Parathyroid adenoma (tissue), 2 donors: ENCODE measurements at regions not wholly inside any gene's neighbourhood (a gene's known extent, or its start where the extent isn't known, plus 50 kb on each side); places are given as distances from the start of the nearest gene placed in this dataset.
"Not testable (repeated sequence)": the region's sequence is repeated elsewhere in the genome, so short reads cannot be mapped to it uniquely, and the experiment has no call there.

Experiments
- H2AFZ ChIP-seq: fragments of 300-600 bp; sonication (generic); one replicate; pipeline ENCODE4 v1.7.0; 2017; ENCODE audit warnings: antibody characterized with exemption, mild to moderate bottlenecking
- H3K27ac ChIP-seq: fragments of 300-600 bp; sonication (generic); one replicate; pipeline ENCODE4 v1.7.0; 2017
- H3K27me3 ChIP-seq: fragments of 300-600 bp; sonication (generic); one replicate; pipeline ENCODE4 v1.7.0; 2017; ENCODE audit warnings: low read length; ENCODE audit not compliant: control insufficient read depth, insufficient read depth
- H3K36me3 ChIP-seq: fragments of 300-600 bp; sonication (generic); one replicate; pipeline ENCODE4 v1.7.0; 2017; ENCODE audit warnings: low read length; ENCODE audit not compliant: control insufficient read depth, insufficient read depth
- H3K4me1 ChIP-seq: fragments of 300-600 bp; sonication (generic); one replicate; pipeline ENCODE4 v1.7.0; 2017; ENCODE audit warnings: control low read depth
- H3K4me2 ChIP-seq: fragments of 300-600 bp; sonication (generic); one replicate; pipeline ENCODE4 v1.7.0; 2017; ENCODE audit warnings: low read length
- H3K4me3 ChIP-seq: fragments of 300-600 bp; sonication (generic); one replicate; pipeline ENCODE4 v1.7.0; 2017; ENCODE audit warnings: low read depth, low read length
- H3K79me2 ChIP-seq: fragments of 300-600 bp; sonication (generic); one replicate; pipeline ENCODE4 v1.7.0; 2017; ENCODE audit warnings: control low read depth
- H3K9ac ChIP-seq: fragments of 300-600 bp; sonication (generic); one replicate; pipeline ENCODE4 v1.7.0; 2017; ENCODE audit warnings: mild to moderate bottlenecking
- H3K9me3 ChIP-seq: fragments of 300-600 bp; sonication (generic); one replicate; pipeline ENCODE4 v1.7.0; 2017; ENCODE audit warnings: low read length; ENCODE audit not compliant: control insufficient read depth
- CTCF ChIP-seq: fragments of 300-600 bp; sonication (generic); IDR thresholded peaks from one replicate; pipeline ENCODE4 v1.7.0; 2017; ENCODE audit warnings: antibody characterized with exemption, mild to moderate bottlenecking
- donor health status: primary hyperparathyroidism.

DNA sequence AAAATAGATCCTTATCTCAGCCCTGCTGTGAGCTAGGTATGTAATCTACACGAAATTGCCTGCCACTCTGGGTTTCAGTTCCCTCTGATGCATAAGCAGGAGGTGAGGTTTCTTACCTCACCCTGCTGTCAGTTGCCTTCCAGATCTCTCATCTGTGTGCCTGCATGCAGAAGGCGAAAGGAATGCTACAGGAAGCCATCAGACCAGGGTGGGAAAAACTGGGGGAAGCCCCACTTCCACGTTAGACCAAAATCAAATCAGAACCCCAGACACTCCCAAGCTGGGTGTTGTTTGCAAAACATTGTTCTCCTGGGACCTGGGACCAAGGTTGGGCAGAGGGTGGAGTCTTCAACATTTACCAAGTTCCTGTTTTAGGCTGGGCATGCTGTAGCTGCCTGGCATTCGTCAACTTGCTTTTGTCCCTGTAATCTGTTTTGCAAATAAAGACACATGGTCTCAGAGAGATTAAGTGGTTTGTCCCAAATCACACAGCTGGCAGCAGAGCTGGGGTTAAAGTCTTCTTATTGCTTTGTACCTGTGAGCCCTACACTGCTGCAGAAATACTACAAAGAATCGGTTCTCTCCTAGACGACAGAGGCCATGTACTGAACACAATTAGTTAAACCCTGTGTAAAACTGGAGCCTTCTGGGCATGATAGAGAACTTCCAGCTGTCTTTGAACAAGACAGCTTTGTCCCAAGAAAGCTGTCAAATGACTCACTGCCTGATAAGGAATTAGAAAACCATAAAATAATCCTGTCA is 389.7 kb upstream of the RUNX1 start:
- no peaks in the 10 kb centered on the region for H3K79me2 ChIP-seq
- H3K4me2 ChIP-seq = no peak overlapping the region
- H3K27ac ChIP-seq = no peak overlapping the region
- H3K4me3 ChIP-seq = no peak overlapping the region
- H2AFZ ChIP-seq = no peak overlapping the region
- no peaks in the 10 kb centered on the region for H3K27me3 ChIP-seq
- no peaks in the 10 kb centered on the region for H3K4me1 ChIP-seq
- no peak overlapping the region for H3K9ac ChIP-seq
- no peaks in the 10 kb centered on the region for H3K9me3 ChIP-seq
- no peaks in the 10 kb centered on the region for H3K36me3 ChIP-seq
- no peak for TF ChIP-seq CTCF

DNA sequence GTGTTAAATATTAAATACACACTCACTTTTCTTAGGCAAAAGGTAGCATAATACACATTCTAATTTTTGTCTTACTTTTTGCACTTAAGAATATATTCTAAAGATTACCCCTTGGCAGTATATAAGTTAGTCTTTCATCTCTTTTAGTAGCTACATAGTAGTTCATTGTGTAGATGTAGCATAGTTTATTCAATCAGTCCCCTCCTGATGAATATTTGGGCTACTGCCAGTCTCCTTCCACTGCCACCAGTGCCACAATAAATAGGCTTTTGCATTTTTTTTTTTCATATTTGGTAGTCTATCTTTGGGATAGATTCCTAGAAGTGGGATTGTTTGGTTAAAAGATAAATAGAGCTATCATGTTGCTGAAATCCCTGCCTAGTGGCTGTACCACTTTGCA is 388.8 kb upstream of the RUNX1 start:
- no peak overlapping the region for H3K27ac ChIP-seq
- no peaks in the 10 kb centered on the region for H3K27me3 ChIP-seq
- no peak overlapping the region for H3K9ac ChIP-seq
- no peak overlapping the region for H3K4me2 ChIP-seq
- TF ChIP-seq CTCF = no peak
- no peaks in the 10 kb centered on the region for H3K36me3 ChIP-seq
- H3K4me3 ChIP-seq = no peak overlapping the region
- no peak overlapping the region for H2AFZ ChIP-seq
- H3K79me2 ChIP-seq = no peaks in the 10 kb centered on the region
- H3K9me3 ChIP-seq = no peaks in the 10 kb centered on the region
- H3K4me1 ChIP-seq = no peaks in the 10 kb centered on the region

- Histone ChIP-seq H3K79me2 (no peaks in the 10 kb centered on the region), H3K4me2 (no peak overlapping the region), H2AFZ (no peak overlapping the region), H3K9me3 (no peaks in the 10 kb centered on the region), H3K9ac (no peak overlapping the region), H3K4me1 (no peaks in the 10 kb centered on the region), H3K4me3 (no peak overlapping the region), H3K36me3 (no peaks in the 10 kb centered on the region), H3K27me3 (no peaks in the 10 kb centered on the region), H3K27ac (no peak overlapping the region)
- TF ChIP-seq CTCF = no peak
These were observed 387.8 kb upstream of the RUNX1 start for GRCh38 chr21:35436899-35437298.

- not testable (repeated sequence) for H3K79me2 ChIP-seq, H3K4me2 ChIP-seq, H3K4me3 ChIP-seq, H3K4me1 ChIP-seq, H3K27ac ChIP-seq, H3K9me3 ChIP-seq, H2AFZ ChIP-seq, H3K27me3 ChIP-seq, H3K9ac ChIP-seq, H3K36me3 ChIP-seq
These were observed 383.5 kb upstream of the RUNX1 start for GRCh38 chr21:35432601-35433000.

DNA sequence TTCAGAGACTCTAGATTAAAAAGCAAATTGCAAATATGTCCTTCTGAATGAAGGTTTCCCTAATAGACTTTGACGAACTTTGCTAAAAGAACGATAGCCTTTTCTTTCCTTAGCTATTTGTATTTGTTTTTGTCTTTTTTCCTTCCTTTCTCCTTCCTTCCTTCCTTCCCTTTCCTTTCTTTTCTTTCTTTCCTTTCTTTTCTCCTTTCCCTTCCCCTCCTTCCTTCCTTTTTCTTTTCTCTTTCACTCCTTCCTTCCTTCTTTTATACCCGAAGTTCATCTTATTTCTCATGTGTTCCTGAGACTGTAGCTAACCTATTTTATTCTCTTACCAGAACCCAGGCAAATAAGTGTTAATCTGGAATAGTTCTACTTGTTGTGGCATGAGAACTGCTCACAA is 381.2 kb upstream of the RUNX1 start:
- H3K9ac ChIP-seq = no peak overlapping the region
- no peaks in the 10 kb centered on the region for H3K36me3 ChIP-seq
- no peaks in the 10 kb centered on the region for H3K4me1 ChIP-seq
- no peak overlapping the region for H2AFZ ChIP-seq
- no peaks in the 10 kb centered on the region for H3K79me2 ChIP-seq
- H3K4me2 ChIP-seq = no peak overlapping the region
- H3K9me3 ChIP-seq = peaks cover 3% of the 10 kb centered on the region
- TF ChIP-seq CTCF = no peak
- H3K27me3 ChIP-seq = no peaks in the 10 kb centered on the region
- no peak overlapping the region for H3K27ac ChIP-seq
- no peak overlapping the region for H3K4me3 ChIP-seq
